ENCODE measurements at regions not wholly inside any gene's neighbourhood (a gene's known extent, or its start where the extent isn't known, plus 50 kb on each side); places are given as distances from the start of the nearest gene placed in this dataset.

DNA sequence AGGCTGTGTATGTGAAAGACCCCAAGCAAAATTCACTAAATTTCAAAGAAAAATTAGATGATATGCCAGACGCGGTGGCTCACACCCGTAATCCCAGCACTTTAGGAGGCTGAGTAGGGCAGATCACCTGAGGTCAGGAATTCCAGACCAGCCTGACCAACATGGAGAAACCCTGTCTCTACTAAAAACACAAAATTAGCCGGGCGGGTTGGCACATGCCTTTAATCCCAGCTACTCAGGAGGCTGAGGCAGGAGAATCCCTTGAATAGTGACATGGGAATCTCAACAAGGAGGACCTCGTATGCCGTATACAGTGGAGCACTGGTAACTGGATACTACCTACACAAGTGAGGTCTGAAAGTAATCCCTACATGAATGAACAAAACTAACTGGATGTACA is 92.7 kb upstream of the JARID2 start:
- H3K4me3 Mint-ChIP-seq, result no peak overlapping the region
- H3K9me3 Mint-ChIP-seq, result no peaks in the 10 kb centered on the region
- H2BK5ac ChIP-seq (ENCODE audit: insufficient read length, low read length), result no peak overlapping the region
- H2BK20ac ChIP-seq (ENCODE audit: low read depth, low read length, poor library complexity, severe bottlenecking), result no peak overlapping the region
- H4K20me1 ChIP-seq (ENCODE audit: control insufficient read depth, insufficient read depth, insufficient read length), result no peaks in the 10 kb centered on the region
- H3K79me2 ChIP-seq (ENCODE audit: insufficient read depth, low read length), result no peaks in the 10 kb centered on the region
- no peak overlapping the region for H3K9ac ChIP-seq (ENCODE audit: extremely low read depth, insufficient read length, low read length)
- no peak overlapping the region for H4K8ac ChIP-seq (replicated peaks; ENCODE audit: insufficient read length, low read depth, low read length)
- H4K5ac ChIP-seq (ENCODE audit: insufficient read length, low read depth, low read length), result no peak overlapping the region
- no peak overlapping the region for H2BK12ac ChIP-seq (ENCODE audit: insufficient read length, low read depth, low read length)
- no peaks in the 10 kb centered on the region for H3K4me1 ChIP-seq (ENCODE audit: insufficient read depth, low read length)
- H3K79me1 ChIP-seq (ENCODE audit: insufficient read depth, low read depth, low read length, poor library complexity, severe bottlenecking), result no peaks in the 10 kb centered on the region
- H4K91ac ChIP-seq (ENCODE audit: insufficient read length, low read depth, low read length), result no peak overlapping the region
- H3K23me2 ChIP-seq (ENCODE audit: insufficient read length, low read depth, low read length, poor library complexity, severe bottlenecking), result no peaks in the 10 kb centered on the region
- no peak overlapping the region for H2BK120ac ChIP-seq (ENCODE audit: low read depth, low read length, poor library complexity, severe bottlenecking)
- peaks cover 3 to 5% of the 10 kb centered on the region in 2 experiments; a peak in 3 of 4 replicates for H3K4me1 Mint-ChIP-seq
- H3K18ac ChIP-seq (ENCODE audit: insufficient read length, low read depth, low read length), result no peak overlapping the region
- H3K36me3 Mint-ChIP-seq (ENCODE audit: insufficient read depth in 1 of 3, low read depth in 3 of 3), result no peaks in the 10 kb centered on the region
- H2BK15ac ChIP-seq (ENCODE audit: low read depth, low read length), result no peak overlapping the region
- DNase-seq, result no peak
- H3K14ac ChIP-seq (ENCODE audit: insufficient read depth, low read length), result no peak overlapping the region
- TF ChIP-seq, protein P1, sequence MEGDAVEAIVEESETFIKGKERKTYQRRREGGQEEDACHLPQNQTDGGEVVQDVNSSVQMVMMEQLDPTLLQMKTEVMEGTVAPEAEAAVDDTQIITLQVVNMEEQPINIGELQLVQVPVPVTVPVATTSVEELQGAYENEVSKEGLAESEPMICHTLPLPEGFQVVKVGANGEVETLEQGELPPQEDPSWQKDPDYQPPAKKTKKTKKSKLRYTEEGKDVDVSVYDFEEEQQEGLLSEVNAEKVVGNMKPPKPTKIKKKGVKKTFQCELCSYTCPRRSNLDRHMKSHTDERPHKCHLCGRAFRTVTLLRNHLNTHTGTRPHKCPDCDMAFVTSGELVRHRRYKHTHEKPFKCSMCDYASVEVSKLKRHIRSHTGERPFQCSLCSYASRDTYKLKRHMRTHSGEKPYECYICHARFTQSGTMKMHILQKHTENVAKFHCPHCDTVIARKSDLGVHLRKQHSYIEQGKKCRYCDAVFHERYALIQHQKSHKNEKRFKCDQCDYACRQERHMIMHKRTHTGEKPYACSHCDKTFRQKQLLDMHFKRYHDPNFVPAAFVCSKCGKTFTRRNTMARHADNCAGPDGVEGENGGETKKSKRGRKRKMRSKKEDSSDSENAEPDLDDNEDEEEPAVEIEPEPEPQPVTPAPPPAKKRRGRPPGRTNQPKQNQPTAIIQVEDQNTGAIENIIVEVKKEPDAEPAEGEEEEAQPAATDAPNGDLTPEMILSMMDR (conservative IDR thresholded peaks at IDR 0.05), result no peak
- H3K4me2 ChIP-seq (ENCODE audit: insufficient read depth, insufficient read length, low read length), result no peak overlapping the region
- H2AFZ ChIP-seq (ENCODE audit: low read length), result no peak overlapping the region
- no peak overlapping the region for H3K27ac ChIP-seq (ENCODE audit: insufficient read length, low read depth, low read length)
- no peaks in the 10 kb centered on the region for H3K27me3 ChIP-seq (ENCODE audit: insufficient read depth, low read length)
- no peak overlapping the region; a peak in 1 of 7 replicates for H3K27ac Mint-ChIP-seq
- no peak overlapping the region for H3K23ac ChIP-seq (ENCODE audit: insufficient read length, low read depth, low read length)
- H2AK5ac ChIP-seq (ENCODE audit: insufficient read length, low read length), result no peak overlapping the region
- no peaks in the 10 kb centered on the region for H3K27me3 Mint-ChIP-seq (ENCODE audit: low read depth)
- WGBS (ENCODE audit: extremely low coverage, insufficient read length, low lambda C conversion rate), result no CpG with 5 or more reads among the region's 7 CpGs
- H3T11ph ChIP-seq (ENCODE audit: low read length), result no peak overlapping the region
- no peaks in the 10 kb centered on the region for H3K9me3 ChIP-seq (ENCODE audit: control insufficient read depth, low read depth, low read length)
- H3K56ac ChIP-seq (ENCODE audit: insufficient read length, low read depth, low read length), result no peak overlapping the region
- H3K4ac ChIP-seq (ENCODE audit: low read depth, low read length), result no peak overlapping the region
